ENCODE measurements at regions not wholly inside any gene's neighbourhood (a gene's known extent, or its start where the extent isn't known, plus 50 kb on each side); places are given as distances from the start of the nearest gene placed in this dataset.

DNA sequence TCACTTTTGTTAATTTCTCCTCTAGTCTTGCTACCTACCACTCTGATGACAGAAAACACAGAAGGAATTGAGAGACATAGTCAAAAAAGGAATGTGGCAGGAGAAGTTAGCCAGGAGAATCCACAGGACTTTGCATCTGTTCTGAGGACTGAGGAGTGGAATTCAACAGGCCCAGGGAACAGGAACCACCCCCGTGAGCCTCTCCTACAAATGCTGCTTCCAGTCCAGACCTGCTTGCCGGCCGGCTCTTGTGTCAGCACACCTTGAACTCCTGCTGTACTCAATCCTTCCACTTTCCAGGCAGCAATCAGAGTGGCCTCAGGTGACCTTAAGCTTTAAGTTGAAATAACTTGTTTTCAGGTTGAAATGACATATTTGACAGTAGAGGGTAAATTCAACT, 903.1 kb downstream of the BCL11B start:
- no peak for DNase-seq (ENCODE audit: low read depth in 2 of 2)

GRCh38 chr14:98369344-98369743, 902.7 kb downstream of the BCL11B start:
- DNase-seq (ENCODE audit: low read depth in 2 of 2), result no peak

DNA sequence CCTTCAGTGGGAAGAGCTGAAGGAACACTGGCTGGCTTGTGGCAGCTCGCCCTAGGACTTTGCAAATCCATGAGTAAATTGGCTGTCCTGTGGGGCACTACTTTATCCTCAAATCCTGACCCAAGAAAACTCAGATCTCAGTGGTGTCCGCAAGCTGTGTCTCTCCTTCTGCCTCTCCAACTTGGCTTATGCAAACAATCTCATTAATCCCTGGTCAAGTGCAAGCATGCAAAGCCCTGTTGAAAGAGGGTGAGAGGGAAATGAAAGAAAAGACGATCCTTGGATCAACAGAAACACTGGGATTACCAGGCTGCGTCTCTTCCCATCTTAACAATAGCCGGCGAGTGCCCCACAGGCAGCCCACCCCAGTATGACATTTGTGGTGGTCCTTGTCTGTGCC, 901.6 kb downstream of the BCL11B start:
- DNase-seq (ENCODE audit: low read depth in 2 of 2), result no peak

- DNase-seq (ENCODE audit: low read depth in 2 of 2), result no peak
Observed at GRCh38 chr14:98371141-98371540, 900.9 kb downstream of the BCL11B start.

DNA sequence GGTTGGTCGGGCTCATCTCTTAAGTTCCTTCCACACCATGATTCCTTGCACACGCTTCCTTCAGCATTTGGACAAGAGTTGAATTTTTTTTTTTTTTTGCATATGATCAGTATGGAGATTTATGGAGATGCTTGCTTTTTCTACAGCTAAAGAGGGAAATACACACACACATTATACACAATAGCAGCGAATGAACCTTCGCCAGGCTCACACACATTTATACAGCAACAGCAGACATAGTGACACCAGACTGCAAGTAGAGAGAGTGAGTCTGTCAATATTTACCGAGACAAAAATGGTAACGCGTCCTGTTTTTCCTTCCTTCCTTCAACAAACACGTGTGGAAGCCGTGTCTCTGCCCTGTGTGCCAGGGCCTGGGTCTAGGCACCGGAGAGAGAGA, 897.9 kb downstream of the BCL11B start:
- no peak for DNase-seq (ENCODE audit: low read depth in 2 of 2)

DNA sequence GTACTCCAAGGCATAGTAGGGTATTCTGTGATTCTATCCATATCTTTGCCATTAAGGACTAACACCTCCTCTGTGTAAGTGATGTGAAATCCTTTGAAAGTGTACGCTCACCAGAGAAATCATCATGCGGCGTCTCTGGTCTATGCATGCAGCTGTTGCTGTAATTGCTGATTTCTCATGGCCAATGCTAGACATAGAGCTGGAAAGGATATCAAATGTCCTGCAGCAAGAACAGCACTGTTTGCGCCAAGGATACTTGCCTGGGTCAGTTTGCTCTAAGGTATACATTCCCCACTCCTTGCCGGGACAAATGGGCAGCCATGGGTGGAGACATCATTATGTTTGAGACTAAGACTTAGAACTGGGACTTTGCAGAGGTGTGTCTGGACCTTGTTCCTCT, 896.4 kb downstream of the BCL11B start:
- no peak for DNase-seq (ENCODE audit: low read depth in 2 of 2)

GRCh38 chr14:98379830-98380229, 892.2 kb downstream of the BCL11B start:
- no peak for DNase-seq (ENCODE audit: low read depth in 2 of 2)

GRCh38 chr14:98382662-98383061, 889.3 kb downstream of the BCL11B start:
- DNase-seq (ENCODE audit: low read depth in 2 of 2), result no peak

DNA sequence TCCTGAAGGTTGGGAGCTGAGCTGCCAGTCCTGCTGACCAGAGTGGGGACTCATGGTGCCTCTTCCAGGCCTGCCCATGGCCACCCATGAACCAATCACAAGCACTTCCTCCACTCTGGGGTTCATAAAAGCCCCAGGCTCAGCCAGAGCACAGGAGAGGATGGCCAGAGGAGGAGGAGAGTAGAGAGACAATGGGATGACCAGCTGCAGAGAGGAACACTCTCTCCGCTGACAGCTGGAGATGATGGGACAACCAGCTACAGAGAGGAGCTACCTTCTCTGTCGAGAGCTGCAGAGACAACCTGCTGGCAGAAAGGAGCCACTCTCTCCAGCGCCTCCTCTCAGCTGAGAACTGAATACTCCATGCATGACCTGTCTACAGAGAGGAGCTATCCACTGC, 886.1 kb downstream of the BCL11B start:
- no peak for DNase-seq (ENCODE audit: low read depth in 2 of 2)

- DNase-seq (ENCODE audit: low read depth in 2 of 2), result no peak
Observed at GRCh38 chr14:98391061-98391460, 880.9 kb downstream of the BCL11B start.

DNA sequence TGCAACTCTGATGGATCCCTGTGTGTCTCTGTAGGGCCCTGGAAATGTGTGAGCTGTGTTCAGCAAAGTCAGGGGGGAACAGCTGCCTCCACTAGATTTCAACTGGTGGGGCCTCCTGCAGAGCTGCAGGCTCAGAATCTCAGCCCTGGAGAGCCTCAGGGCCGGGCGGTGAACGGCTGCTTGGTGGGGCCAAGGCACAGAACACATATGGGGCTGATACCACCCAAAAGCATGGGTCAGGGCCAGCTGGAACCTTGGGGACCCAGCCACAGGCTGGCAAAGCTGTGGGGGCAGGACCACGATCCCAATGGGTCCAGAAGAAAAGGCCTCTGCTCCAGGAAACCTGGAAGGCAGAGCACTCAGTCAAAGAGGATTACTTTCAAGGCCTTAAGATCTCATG, 878.5 kb downstream of the BCL11B start:
- no peak for DNase-seq (ENCODE audit: low read depth in 2 of 2)

GRCh38 chr14:98404811-98405210, 867.2 kb downstream of the BCL11B start:
- no peak for DNase-seq (ENCODE audit: low read depth in 2 of 2)

- no peak for DNase-seq (ENCODE audit: low read depth in 2 of 2)
Observed at GRCh38 chr14:98408024-98408555, 863.9 kb downstream of the BCL11B start.

- no peak for DNase-seq (ENCODE audit: low read depth in 2 of 2)
Observed at GRCh38 chr14:98408713-98409112, 863.3 kb downstream of the BCL11B start.

DNA sequence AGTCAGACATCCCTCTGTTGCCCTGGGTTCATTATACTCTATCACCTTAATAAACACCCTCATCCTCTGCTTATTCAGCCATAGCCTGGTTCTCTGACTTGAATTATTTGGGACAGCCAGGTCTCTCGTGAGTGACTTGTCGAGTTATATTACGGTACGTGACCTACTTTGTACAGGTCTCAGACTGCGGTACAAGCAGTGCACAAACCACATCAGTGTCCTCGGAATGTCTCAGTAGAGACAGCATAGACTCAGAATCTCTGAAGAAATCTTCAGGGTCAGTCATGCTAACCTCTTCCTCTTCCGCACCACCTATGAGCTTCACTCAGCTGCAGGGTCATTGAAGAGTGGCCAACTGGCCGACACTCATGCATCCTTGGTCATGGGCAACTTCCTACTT, 860.8 kb downstream of the BCL11B start:
- DNase-seq (ENCODE audit: low read depth in 2 of 2), result no peak

DNA sequence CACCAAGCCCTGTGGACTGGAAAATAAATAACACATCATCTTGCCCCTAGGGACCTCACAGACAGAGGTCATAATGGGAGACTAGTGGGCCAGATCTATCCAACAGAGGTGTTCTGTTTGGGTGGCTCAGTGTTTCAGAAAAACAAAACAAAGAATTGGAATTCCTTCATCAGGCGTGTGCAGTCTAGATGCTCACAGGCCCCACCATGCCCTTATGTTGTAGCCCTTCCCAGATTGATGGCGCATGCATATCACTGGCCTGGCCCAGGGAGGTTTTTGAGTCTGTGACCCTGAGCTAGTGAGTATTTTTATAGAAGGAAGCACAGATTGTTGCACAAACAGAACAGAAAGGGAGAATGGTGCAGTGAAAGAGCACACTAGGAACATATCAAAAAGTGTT, 859.6 kb downstream of the BCL11B start:
- DNase-seq (ENCODE audit: low read depth in 2 of 2), result no peak

GRCh38 chr14:98415766-98416165, 856.2 kb downstream of the BCL11B start:
- no peak for DNase-seq (ENCODE audit: low read depth in 2 of 2)

- DNase-seq (ENCODE audit: low read depth in 2 of 2), result no peak
Observed at GRCh38 chr14:98417001-98417400, 855.0 kb downstream of the BCL11B start.

- no peak for DNase-seq (ENCODE audit: low read depth in 2 of 2)
Observed at GRCh38 chr14:98428483-98428994, 843.5 kb downstream of the BCL11B start.

DNA sequence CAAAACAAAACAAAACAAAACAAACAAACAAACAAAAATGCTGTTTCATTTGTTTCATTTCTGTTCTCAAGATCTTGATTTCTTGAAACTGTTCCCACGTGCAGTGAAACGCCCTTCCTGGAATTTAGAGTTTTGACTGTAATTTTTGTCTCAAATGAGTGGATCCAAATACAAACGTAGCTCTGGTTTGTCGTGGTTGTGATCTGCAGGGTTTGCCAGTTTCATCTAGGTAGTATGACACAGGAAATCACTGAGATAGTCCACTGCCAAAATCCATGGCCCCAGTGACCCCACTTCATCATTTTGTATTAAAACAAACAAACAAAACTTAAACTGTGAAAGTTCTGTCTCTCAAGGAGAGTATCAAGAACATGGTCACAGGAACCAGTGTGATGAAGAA, 838.6 kb downstream of the BCL11B start:
- no peak for DNase-seq (ENCODE audit: low read depth in 2 of 2)

GRCh38 chr14:98437113-98437512, 834.9 kb downstream of the BCL11B start:
- DNase-seq (ENCODE audit: low read depth in 2 of 2), result no peak

GRCh38 chr14:98444077-98444476, 827.9 kb downstream of the BCL11B start:
- no peak for DNase-seq (ENCODE audit: low read depth in 2 of 2)

DNA sequence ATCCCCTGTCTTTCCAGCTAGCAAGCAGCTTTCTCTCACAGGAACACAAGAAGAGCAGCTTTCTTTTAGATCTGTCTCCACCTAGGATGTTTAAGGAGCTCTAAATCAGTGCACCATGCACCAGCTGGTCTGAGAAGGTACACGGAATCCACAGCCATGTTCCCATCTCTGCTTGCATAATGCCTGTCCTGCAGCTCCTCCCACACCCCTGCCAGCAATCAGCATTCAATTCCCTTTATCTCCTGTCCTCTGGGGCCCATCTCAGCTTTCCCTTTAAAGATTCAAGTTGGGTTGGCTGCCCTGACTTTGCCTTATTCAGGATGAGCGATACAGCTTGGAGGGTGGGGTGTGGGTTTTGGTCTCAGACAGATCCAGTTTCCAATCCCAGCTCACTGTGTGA, 826.3 kb downstream of the BCL11B start:
- DNase-seq (ENCODE audit: low read depth in 2 of 2), result no peak

DNA sequence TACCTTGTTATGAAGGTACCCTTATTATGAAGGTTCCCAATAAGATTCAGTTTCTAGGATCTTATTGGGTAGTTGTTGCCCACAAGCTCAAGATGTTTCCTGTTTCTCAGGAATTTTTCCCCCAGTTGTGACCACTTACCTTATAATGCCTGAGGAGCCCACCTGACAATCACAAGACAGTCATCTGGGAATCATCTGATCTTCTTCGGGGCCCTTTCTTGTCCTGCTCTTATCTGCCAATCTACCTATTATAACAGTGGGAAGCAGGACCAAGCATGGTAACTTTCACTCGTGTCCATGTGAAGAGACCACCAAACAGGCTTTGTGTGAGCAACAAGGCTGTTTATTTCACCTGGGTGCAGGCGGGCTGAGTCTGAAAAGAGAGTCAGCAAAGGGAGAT, 825.5 kb downstream of the BCL11B start:
- no peak for DNase-seq (ENCODE audit: low read depth in 2 of 2)

All from fibroblast of skin of left quadriceps (primary cell).